ENCODE measurements at regions not wholly inside any gene's neighbourhood (a gene's known extent, or its start where the extent isn't known, plus 50 kb on each side); places are given as distances from the start of the nearest gene placed in this dataset.

- Histone ChIP-seq H3K27me3 (ENCODE audit: control insufficient read depth in 2 of 2, insufficient read depth in 2 of 2, low read length in 2 of 2) (no peaks in the 10 kb centered on the region), H3K4me2 (replicated peaks; ENCODE audit: extremely low read depth, low read length, poor library complexity, severe bottlenecking) (no peak overlapping the region), H3K4me3 (replicated peaks in 1 of 3; ENCODE audit: low read depth in 2 of 3, low read length in 3 of 3) (no peak overlapping the region), H3K9me3 (replicated peaks in 1 of 2; ENCODE audit: control insufficient read depth in 1 of 2, insufficient read depth in 1 of 2, low read length in 2 of 2) (peaks cover 7 to 8% of the 10 kb centered on the region in 2 donors), H3K36me3 (replicated peaks in 1 of 2; ENCODE audit: control insufficient read depth in 1 of 2, insufficient read depth in 2 of 2, low read length in 2 of 2) (no peaks in the 10 kb centered on the region), H2AFZ (ENCODE audit: insufficient read depth, low read depth, low read length, poor library complexity, severe bottlenecking) (no peak overlapping the region), H3K79me2 (ENCODE audit: insufficient read depth, low read length) (no peaks in the 10 kb centered on the region), H3K9ac (ENCODE audit: insufficient read depth, low read length, poor library complexity, severe bottlenecking) (no peak overlapping the region), H4K20me1 (ENCODE audit: insufficient read depth, low read length) (no peaks in the 10 kb centered on the region), H3K27ac (ENCODE audit: low read depth in 1 of 2, low read length in 2 of 2) (no peak overlapping the region), H3K4me1 (ENCODE audit: control insufficient read depth in 1 of 2, insufficient read depth in 2 of 2, low read length in 2 of 2) (no peaks in the 10 kb centered on the region)
- no peak overlapping the region for H3K27ac Mint-ChIP-seq
- no peaks in the 10 kb centered on the region for H3K4me1 Mint-ChIP-seq
- TF ChIP-seq, protein P1, sequence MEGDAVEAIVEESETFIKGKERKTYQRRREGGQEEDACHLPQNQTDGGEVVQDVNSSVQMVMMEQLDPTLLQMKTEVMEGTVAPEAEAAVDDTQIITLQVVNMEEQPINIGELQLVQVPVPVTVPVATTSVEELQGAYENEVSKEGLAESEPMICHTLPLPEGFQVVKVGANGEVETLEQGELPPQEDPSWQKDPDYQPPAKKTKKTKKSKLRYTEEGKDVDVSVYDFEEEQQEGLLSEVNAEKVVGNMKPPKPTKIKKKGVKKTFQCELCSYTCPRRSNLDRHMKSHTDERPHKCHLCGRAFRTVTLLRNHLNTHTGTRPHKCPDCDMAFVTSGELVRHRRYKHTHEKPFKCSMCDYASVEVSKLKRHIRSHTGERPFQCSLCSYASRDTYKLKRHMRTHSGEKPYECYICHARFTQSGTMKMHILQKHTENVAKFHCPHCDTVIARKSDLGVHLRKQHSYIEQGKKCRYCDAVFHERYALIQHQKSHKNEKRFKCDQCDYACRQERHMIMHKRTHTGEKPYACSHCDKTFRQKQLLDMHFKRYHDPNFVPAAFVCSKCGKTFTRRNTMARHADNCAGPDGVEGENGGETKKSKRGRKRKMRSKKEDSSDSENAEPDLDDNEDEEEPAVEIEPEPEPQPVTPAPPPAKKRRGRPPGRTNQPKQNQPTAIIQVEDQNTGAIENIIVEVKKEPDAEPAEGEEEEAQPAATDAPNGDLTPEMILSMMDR (IDR thresholded peaks at IDR 0.05), result no peak
- no peaks in the 10 kb centered on the region for H3K36me3 Mint-ChIP-seq
- intact Hi-C loops (cut with micrococcal nuclease), result no loop called here
- no peaks in the 10 kb centered on the region for H3K27me3 Mint-ChIP-seq (ENCODE audit: low read depth in 3 of 3)
- no CpG with 5 or more reads among the region's 1 CpG for WGBS (ENCODE audit: insufficient coverage)
- H3K9me3 Mint-ChIP-seq, result peaks cover 0 to 9% (median 3%) of the 10 kb centered on the region in 7 donors
- DNase-seq, result no peak
- no peak overlapping the region for H3K4me3 Mint-ChIP-seq
Measured at GRCh38 chrX:27078371-27078770, 384.8 kb downstream of the PPP4R3C start.

GRCh38 chrX:27057883-27058282, 405.3 kb downstream of the PPP4R3C start:
- H3K4me3 Mint-ChIP-seq, result no peak overlapping the region
- Histone ChIP-seq H3K36me3 (replicated peaks in 1 of 2; ENCODE audit: control insufficient read depth in 1 of 2, insufficient read depth in 2 of 2, low read length in 2 of 2) (no peaks in the 10 kb centered on the region), H3K9me3 (replicated peaks in 1 of 2; ENCODE audit: control insufficient read depth in 1 of 2, insufficient read depth in 1 of 2, low read length in 2 of 2) (no peaks in the 10 kb centered on the region), H3K27me3 (ENCODE audit: control insufficient read depth in 2 of 2, insufficient read depth in 2 of 2, low read length in 2 of 2) (no peaks in the 10 kb centered on the region), H3K4me1 (ENCODE audit: control insufficient read depth in 1 of 2, insufficient read depth in 2 of 2, low read length in 2 of 2) (no peaks in the 10 kb centered on the region), H3K9ac (ENCODE audit: insufficient read depth, low read length, poor library complexity, severe bottlenecking) (no peak overlapping the region), H3K4me2 (replicated peaks; ENCODE audit: extremely low read depth, low read length, poor library complexity, severe bottlenecking) (no peak overlapping the region), H3K79me2 (ENCODE audit: insufficient read depth, low read length) (no peaks in the 10 kb centered on the region), H4K20me1 (ENCODE audit: insufficient read depth, low read length) (no peaks in the 10 kb centered on the region), H3K4me3 (replicated peaks in 1 of 3; ENCODE audit: low read depth in 2 of 3, low read length in 3 of 3) (no peak overlapping the region), H3K27ac (ENCODE audit: low read depth in 1 of 2, low read length in 2 of 2) (no peak overlapping the region), H2AFZ (ENCODE audit: insufficient read depth, low read depth, low read length, poor library complexity, severe bottlenecking) (no peak overlapping the region)
- peaks cover 0 to 3% (median 0%) of the 10 kb centered on the region in 3 donors for H3K27me3 Mint-ChIP-seq (ENCODE audit: low read depth in 3 of 3)
- TF ChIP-seq, protein P1 (IDR thresholded peaks at IDR 0.05), result no peak
- H3K4me1 Mint-ChIP-seq, result no peaks in the 10 kb centered on the region
- H3K9me3 Mint-ChIP-seq, result peaks cover 0 to 9% (median 0%) of the 10 kb centered on the region in 7 donors
- intact Hi-C loops (cut with micrococcal nuclease), result no loop called here
- no peak for DNase-seq
- H3K36me3 Mint-ChIP-seq, result no peaks in the 10 kb centered on the region
- 100% methylated on average over 2 of the region's 5 CpGs for WGBS (ENCODE audit: insufficient coverage)
- H3K27ac Mint-ChIP-seq, result no peak overlapping the region

Measured in CD14-positive monocyte (primary cell).